ENCODE measurements at regions not wholly inside any gene's neighbourhood (a gene's known extent, or its start where the extent isn't known, plus 50 kb on each side); places are given as distances from the start of the nearest gene placed in this dataset.
A peak's percentile ranks its signal among the peaks of the same experiment; 100 is the strongest.

DNA sequence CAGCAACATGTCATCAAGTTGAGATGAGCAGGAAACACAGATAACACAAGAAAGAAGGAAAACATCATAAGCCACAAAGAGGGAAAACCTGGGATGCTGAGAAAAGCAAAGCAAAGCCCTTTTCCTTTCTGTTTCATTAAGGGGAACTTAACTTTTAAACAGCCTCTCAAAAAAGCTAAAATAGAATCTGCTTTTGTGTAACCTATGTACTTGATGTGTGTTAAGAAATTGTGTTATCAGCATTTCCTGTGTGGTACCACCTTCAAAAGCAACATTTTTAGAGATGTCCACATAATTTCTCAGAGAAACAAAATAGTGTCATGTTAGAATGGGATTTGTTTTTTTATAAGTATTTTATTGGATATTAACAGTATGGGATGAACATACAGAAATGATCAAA, 206.2 kb downstream of the IL20RB start:
- Histone ChIP-seq H3K4me3 (replicated peaks in 1 of 3; ENCODE audit: insufficient read depth in 1 of 3, low read depth in 2 of 3, low read length in 3 of 3) (no peak overlapping the region), H3K27me3 (ENCODE audit: control insufficient read depth in 1 of 2, insufficient read depth in 2 of 2, low read length in 2 of 2) (no peaks in the 10 kb centered on the region), H2AFZ (ENCODE audit: low read length) (no peak overlapping the region), H3K27ac (ENCODE audit: extremely low read length, insufficient read depth, low read length) (no peak overlapping the region), H3K79me2 (ENCODE audit: insufficient read depth, low read length) (no peaks in the 10 kb centered on the region), H3K4me1 (ENCODE audit: insufficient read depth, low read length) (no peaks in the 10 kb centered on the region), H3K9me3 (ENCODE audit: low read length) (no peaks in the 10 kb centered on the region), H3K4me2 (ENCODE audit: low read depth, low read length) (no peak overlapping the region), H3K9ac (ENCODE audit: insufficient read depth, low read depth, low read length) (no peak overlapping the region), H4K20me1 (ENCODE audit: insufficient read depth, low read length) (no peaks in the 10 kb centered on the region), H3K36me3 (replicated peaks in 1 of 2; ENCODE audit: control insufficient read depth in 1 of 2, insufficient read depth in 2 of 2, low read length in 2 of 2) (no peaks in the 10 kb centered on the region)
- in situ Hi-C loops (cut with HindIII; ENCODE audit: extremely low pct_ligation_motif_present, low pct_unique_long_range_greater_than_20kb) = no loop called here
- FAIRE-seq (no peak), DNase-seq (ENCODE audit: low spot score) (no peak), ATAC-seq (no peak)
- CTCF ChIA-PET (ENCODE audit: low intra/inter-chr PET ratio, low total read pairs) = no interaction called here
- TF ChIP-seq, protein P1, sequence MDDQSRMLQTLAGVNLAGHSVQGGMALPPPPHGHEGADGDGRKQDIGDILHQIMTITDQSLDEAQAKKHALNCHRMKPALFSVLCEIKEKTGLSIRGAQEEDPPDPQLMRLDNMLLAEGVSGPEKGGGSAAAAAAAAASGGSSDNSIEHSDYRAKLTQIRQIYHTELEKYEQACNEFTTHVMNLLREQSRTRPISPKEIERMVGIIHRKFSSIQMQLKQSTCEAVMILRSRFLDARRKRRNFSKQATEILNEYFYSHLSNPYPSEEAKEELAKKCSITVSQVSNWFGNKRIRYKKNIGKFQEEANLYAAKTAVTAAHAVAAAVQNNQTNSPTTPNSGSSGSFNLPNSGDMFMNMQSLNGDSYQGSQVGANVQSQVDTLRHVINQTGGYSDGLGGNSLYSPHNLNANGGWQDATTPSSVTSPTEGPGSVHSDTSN (CRISPR knock-in tag; IDR thresholded peaks at IDR 0.05; ENCODE audit: borderline replicate concordance) = no peak
- TF ChIP-seq MAFF (IDR thresholded peaks at IDR 0.05; ENCODE audit: low read depth, low read length) (peak; percentile 31; the same call in 1 of the 2 replicates), MAFK (conservative IDR thresholded peaks at IDR 0.05 in 1 of 2, IDR thresholded peaks at IDR 0.05 in 1 of 2; ENCODE audit: low read length in 2 of 2) (peak; percentile 44 to 66; a peak in 3 of 4 replicates)
- intact Hi-C loops (cut with micrococcal nuclease; ENCODE audit: unreplicated experiment) = no loop called here
- no TSS peak for BruUV-seq (replicated peaks)
- POLR2A ChIA-PET = no interaction called here

DNA sequence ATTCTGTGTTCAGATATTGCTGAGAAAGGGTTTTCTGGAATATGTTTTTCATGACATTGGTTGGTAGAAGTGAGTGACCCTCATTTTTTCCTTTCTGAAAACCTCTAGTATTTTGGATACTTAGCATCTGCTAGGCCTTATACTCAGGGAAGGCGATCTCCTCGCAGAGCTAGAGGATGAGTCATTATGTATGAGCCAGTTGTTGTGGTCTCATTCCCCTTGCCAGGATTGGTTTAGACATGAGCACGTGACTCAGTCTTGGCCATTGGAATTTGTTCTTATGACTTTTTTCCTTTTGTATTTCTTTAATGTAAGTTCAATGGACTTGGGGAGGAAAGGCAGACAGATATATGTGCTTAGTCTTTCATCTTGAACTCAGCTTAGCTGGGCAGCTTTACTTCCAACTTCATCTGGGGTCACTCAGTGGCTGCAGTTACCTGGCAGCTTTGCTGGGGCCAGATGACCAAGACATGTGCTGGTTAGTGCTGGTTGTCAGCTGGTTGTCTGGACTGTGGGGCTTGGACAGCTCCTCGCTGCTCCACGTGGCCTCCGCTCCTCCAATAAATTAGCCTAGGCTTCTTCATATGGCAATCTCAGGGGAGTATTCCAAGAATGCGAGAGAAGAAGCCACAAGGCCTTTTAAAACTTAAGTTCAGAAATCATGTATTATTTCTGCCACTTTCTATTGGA, 207.5 kb downstream of the IL20RB start:
- no peaks in the 10 kb centered on the region for H3K9me3 ChIP-seq (ENCODE audit: low read length)
- no peak overlapping the region for H3K27ac ChIP-seq (ENCODE audit: extremely low read length, insufficient read depth, low read length)
- ChIA-PET CTCF (ENCODE audit: low intra/inter-chr PET ratio, low total read pairs) (no interaction called here), POLR2A (no interaction called here)
- ATAC-seq (no peak), FAIRE-seq (no peak), DNase-seq (ENCODE audit: low spot score) (no peak)
- in situ Hi-C loops (cut with HindIII; ENCODE audit: extremely low pct_ligation_motif_present, low pct_unique_long_range_greater_than_20kb) = no loop called here
- H4K20me1 ChIP-seq (ENCODE audit: insufficient read depth, low read length) = no peaks in the 10 kb centered on the region
- intact Hi-C loops (cut with micrococcal nuclease; ENCODE audit: unreplicated experiment) = no loop called here
- no peaks in the 10 kb centered on the region for H3K27me3 ChIP-seq (ENCODE audit: control insufficient read depth in 1 of 2, insufficient read depth in 2 of 2, low read length in 2 of 2)
- TF ChIP-seq CREB1 (IDR thresholded peaks at IDR 0.05) (no peak), CREB1 (CRISPR knock-in tag; IDR thresholded peaks at IDR 0.05) (no peak), IKZF1 (IDR thresholded peaks at IDR 0.05) (no peak), RFXAP (CRISPR knock-in tag; IDR thresholded peaks at IDR 0.05; ENCODE audit: borderline replicate concordance) (no peak), SMARCE1 (IDR thresholded peaks at IDR 0.05; ENCODE audit: borderline replicate concordance) (no peak), ZBTB38 (CRISPR knock-in tag; IDR thresholded peaks at IDR 0.05) (no peak), ZFAT (CRISPR knock-in tag; conservative IDR thresholded peaks at IDR 0.05) (no peak), HHEX (CRISPR knock-in tag; IDR thresholded peaks at IDR 0.05) (no peak), ZNF263 (CRISPR knock-in tag; IDR thresholded peaks at IDR 0.05) (no peak), FOSL2 (CRISPR knock-in tag; IDR thresholded peaks at IDR 0.05) (no peak), ATF7 (IDR thresholded peaks at IDR 0.05) (no peak), ATF7 (CRISPR knock-in tag; IDR thresholded peaks at IDR 0.05) (no peak)
- H3K36me3 ChIP-seq (replicated peaks in 1 of 2; ENCODE audit: control insufficient read depth in 1 of 2, insufficient read depth in 2 of 2, low read length in 2 of 2) = no peaks in the 10 kb centered on the region
- H3K79me2 ChIP-seq (ENCODE audit: insufficient read depth, low read length) = no peaks in the 10 kb centered on the region
- WGBS (ENCODE audit: low lambda C conversion rate) = 24% methylated on average over 7 of the region's 7 CpGs
- H3K9ac ChIP-seq (ENCODE audit: insufficient read depth, low read depth, low read length) = no peak overlapping the region
- H3K4me1 ChIP-seq (ENCODE audit: insufficient read depth, low read length) = no peaks in the 10 kb centered on the region
- H3K4me3 ChIP-seq (replicated peaks in 1 of 3; ENCODE audit: insufficient read depth in 1 of 3, low read depth in 2 of 3, low read length in 3 of 3) = no peak overlapping the region
- no peak overlapping the region for H3K4me2 ChIP-seq (ENCODE audit: low read depth, low read length)
- no TSS peak for BruUV-seq (replicated peaks)
- H2AFZ ChIP-seq (ENCODE audit: low read length) = no peak overlapping the region

All from HepG2 (cell line).